Transverse colon (tissue), 4 donors: ENCODE measurements at regions not wholly inside any gene's neighbourhood (a gene's known extent, or its start where the extent isn't known, plus 50 kb on each side); places are given as distances from the start of the nearest gene placed in this dataset.
A peak's percentile ranks its signal among the peaks of the same experiment; 100 is the strongest.

Experiments used
- DNase-seq: peaks from one replicate; pipeline ENCODE4 v3.0.0-alpha.2; 2019
- H3K27ac ChIP-seq, 4 donors: fragments of 200-600 bp; sonication (generic); 2 replicates each; pipeline ENCODE4 v1.5.1; 2016 to 2018; ENCODE audit warnings: inconsistent platforms in 4 of 4
- H3K27me3 ChIP-seq: fragments of 200-600 bp; sonication (generic); 2 replicates; pipeline ENCODE4 v1.5.1; 2017; ENCODE audit warnings: inconsistent platforms
- H3K36me3 ChIP-seq, 4 donors: fragments of 200-600 bp; sonication (generic); 2 replicates each; pipeline ENCODE4 v1.5.1; 2017 to 2019; ENCODE audit warnings: inconsistent platforms in 4 of 4
- H3K4me1 ChIP-seq, 4 donors: fragments of 200-600 bp; sonication (generic); 2 replicates each; pipeline ENCODE4 v1.5.1; 2017 to 2020; ENCODE audit warnings: inconsistent platforms in 4 of 4
- H3K4me3 ChIP-seq, 4 donors: fragments of 200-600 bp; sonication (generic); 1 replicate in 1 of 4; 2 replicates in 3 of 4; pipeline versions ENCODE4 v1.5.1 to v1.6.1; 2017 to 2019; ENCODE audit warnings: inconsistent platforms in 4 of 4
- H3K9me3 ChIP-seq, 2 donors: fragments of 200-600 bp; sonication (generic); 2 replicates each; pipeline ENCODE4 v1.5.1; 2017 to 2019; ENCODE audit warnings: inconsistent platforms in 2 of 2
- EP300 ChIP-seq: sonication (generic); formaldehyde crosslinking; IDR thresholded peaks from one replicate; pipeline ENCODE4 v1.6.1; 2017; ENCODE audit warnings: antibody characterized with exemption, low read depth
- POLR2A ChIP-seq: fragments of 450-650 bp; IDR thresholded peaks from one replicate; pipeline ENCODE4 v1.6.1; 2016; ENCODE audit warnings: antibody characterized with exemption, mild to moderate bottlenecking, moderate library complexity
- POLR2AphosphoS5 ChIP-seq, 3 donors: sonication (generic); formaldehyde crosslinking; IDR thresholded peaks; one replicate each; pipeline ENCODE4 v1.6.1; 2016; ENCODE audit warnings: antibody characterized with exemption in 3 of 3
- WGBS, 2 donors: methylation state at CpG; one replicate each; pipeline ENCODE4 v1.1.5; 2018; ENCODE audit warnings: low coverage in 1 of 2; 5-methylcytosine and 5-hydroxymethylcytosine counted together
- in situ Hi-C, 4 donors: fragments of 200-750 bp; cut with MboI; loops; one replicate each; pipeline versions ENCODE4 v1.15.0 to v1.15.1; 2017; ENCODE audit warnings: low sequenced_read_pairs in 3 of 4, low pct_ligation_motif_present in 1 of 4, low pct_unique_long_range_greater_than_20kb in 1 of 4
- intact Hi-C: fragments of 100-400 bp; cut with DNase I; formaldehyde crosslinking; loops from one replicate; pipeline ENCODE4 v1.15.1; 2023; ENCODE audit warnings: low total_unique reads
- TF ChIP-seq, protein P1 (sequence below), 5 experiments: fragments of 200-600 bp in 3 of 5; fragments of 450-650 bp in 2 of 5; sonication (generic) in 3 of 5; IDR thresholded peaks; 1 replicate in 2 of 5; 2 replicates in 3 of 5; pipeline ENCODE4 v1.5.1; 2016 to 2017; ENCODE audit warnings: antibody characterized with exemption in 5 of 5, inconsistent platforms in 3 of 5, mild to moderate bottlenecking in 2 of 5, moderate library complexity in 1 of 5

DNA sequence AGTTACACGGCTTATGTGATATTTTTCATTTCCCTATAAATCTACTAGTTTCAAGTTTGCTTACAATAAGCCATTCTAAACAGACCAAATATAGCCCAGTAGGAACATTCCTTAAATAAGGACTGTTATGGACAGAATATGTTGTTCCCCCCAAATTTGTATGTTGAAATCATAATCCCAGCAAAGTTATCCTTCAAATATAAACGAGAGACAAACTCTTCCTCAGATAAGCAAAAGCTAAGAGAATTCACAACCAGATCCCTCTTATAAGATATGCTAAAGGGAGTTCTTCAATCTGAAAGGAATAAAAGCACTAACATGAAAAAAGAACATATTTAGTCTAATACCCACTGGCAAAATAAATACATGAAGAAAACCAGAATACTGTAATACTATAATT, 795.5 kb upstream of the GJE1 start:
- in situ Hi-C loops, result no loop called here
- no peaks in the 10 kb centered on the region for H3K9me3 ChIP-seq

DNA sequence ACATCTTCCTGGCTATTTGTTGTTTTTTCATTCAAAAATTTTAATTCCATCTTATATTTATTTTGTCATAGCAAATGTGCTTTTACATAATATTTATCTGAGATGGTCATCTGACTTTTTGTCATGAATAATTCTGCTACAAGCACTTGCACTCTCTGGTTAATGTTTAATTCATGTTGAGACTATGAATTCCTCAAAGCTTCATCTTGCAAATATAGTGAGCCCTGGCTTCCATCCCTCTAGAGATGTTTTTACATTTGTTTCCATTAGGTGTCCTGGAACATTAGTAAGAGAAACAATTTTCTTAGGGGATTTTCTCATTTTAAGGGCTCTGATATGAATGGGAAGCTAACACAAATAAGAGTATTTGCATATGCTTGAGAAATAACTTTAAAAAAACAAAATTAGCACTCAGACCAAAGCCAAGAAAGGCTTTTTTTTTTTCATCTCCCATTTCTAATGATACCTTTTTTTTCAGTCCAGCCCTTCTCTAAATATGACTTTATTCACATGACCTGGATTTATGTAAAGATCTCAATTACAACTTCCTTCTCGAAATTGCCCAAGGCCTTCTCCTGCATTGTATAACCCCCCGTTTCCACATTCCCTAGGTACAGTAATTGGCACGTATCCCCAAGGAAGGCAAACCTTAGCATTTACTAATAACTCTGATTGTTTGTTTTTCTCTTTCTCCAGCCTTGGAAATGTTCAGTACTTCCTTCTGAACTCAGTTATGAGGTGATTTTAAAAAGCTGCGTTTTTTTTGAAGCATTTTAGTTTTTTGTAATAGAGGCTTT, 797.0 kb upstream of the GJE1 start:
- 58 to 60% methylated on average over 4 of the region's 4 CpGs for WGBS, 2 donors
- DNase-seq, result no peak
- Histone ChIP-seq H3K4me3 (no peak overlapping the region), H3K36me3 (no peaks in the 10 kb centered on the region), H3K27ac (no peak overlapping the region), H3K9me3 (no peaks in the 10 kb centered on the region), H3K27me3 (no peaks in the 10 kb centered on the region), H3K4me1 (no peaks in the 10 kb centered on the region)
- in situ Hi-C loops (no loop called here), intact Hi-C loops (no loop called here)
- TF ChIP-seq POLR2A, result no peak
- no peak for TF ChIP-seq POLR2AphosphoS5 (IDR thresholded peaks at IDR 0.05)

More for the DNA sequence above, 795.5 kb upstream of the GJE1 start:
- H3K36me3 ChIP-seq, result no peaks in the 10 kb centered on the region
- no peak overlapping the region for H3K4me3 ChIP-seq
- DNase-seq, result no peak
- TF ChIP-seq POLR2A (no peak), EP300 (no peak)
- H3K27me3 ChIP-seq, result no peaks in the 10 kb centered on the region
- no peak overlapping the region for H3K27ac ChIP-seq
- WGBS, 2 donors, result 56 to 58% methylated on average over 2 of the region's 2 CpGs
- no peaks in the 10 kb centered on the region for H3K4me1 ChIP-seq
- intact Hi-C loops, result no loop called here

DNA sequence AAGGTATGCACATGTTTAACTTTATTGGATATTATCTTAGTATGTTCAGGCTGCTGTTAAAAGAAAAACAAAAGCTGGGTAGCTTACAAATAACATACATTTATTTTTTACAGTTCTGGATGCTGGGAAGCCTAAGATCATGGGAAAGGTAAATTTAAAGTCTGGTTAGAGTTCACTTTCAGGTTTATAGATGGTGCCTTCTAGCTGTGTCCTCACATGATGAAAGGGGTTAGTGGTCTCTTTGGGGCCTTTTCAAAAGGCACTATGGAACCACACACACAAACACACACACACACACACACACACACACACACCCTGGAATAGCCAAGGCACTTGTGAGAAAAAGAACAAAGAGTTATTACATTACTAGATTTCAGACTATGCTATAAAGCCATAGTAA, 805.8 kb upstream of the GJE1 start:
- Histone ChIP-seq H3K4me1 (no peaks in the 10 kb centered on the region), H3K4me3 (peak overlapping the region in 1 of 4 donors; percentile 1), H3K27me3 (no peaks in the 10 kb centered on the region), H3K36me3 (no peaks in the 10 kb centered on the region), H3K27ac (no peak overlapping the region), H3K9me3 (no peaks in the 10 kb centered on the region)
- no peak for DNase-seq
- intact Hi-C loops, result no loop called here
- no peak for TF ChIP-seq POLR2A
- TF ChIP-seq, protein P1, sequence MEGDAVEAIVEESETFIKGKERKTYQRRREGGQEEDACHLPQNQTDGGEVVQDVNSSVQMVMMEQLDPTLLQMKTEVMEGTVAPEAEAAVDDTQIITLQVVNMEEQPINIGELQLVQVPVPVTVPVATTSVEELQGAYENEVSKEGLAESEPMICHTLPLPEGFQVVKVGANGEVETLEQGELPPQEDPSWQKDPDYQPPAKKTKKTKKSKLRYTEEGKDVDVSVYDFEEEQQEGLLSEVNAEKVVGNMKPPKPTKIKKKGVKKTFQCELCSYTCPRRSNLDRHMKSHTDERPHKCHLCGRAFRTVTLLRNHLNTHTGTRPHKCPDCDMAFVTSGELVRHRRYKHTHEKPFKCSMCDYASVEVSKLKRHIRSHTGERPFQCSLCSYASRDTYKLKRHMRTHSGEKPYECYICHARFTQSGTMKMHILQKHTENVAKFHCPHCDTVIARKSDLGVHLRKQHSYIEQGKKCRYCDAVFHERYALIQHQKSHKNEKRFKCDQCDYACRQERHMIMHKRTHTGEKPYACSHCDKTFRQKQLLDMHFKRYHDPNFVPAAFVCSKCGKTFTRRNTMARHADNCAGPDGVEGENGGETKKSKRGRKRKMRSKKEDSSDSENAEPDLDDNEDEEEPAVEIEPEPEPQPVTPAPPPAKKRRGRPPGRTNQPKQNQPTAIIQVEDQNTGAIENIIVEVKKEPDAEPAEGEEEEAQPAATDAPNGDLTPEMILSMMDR (IDR thresholded peaks at IDR 0.05), result no peak
- no peak for TF ChIP-seq POLR2AphosphoS5 (IDR thresholded peaks at IDR 0.05)
- no peak for TF ChIP-seq EP300
- in situ Hi-C loops, result no loop called here

DNA sequence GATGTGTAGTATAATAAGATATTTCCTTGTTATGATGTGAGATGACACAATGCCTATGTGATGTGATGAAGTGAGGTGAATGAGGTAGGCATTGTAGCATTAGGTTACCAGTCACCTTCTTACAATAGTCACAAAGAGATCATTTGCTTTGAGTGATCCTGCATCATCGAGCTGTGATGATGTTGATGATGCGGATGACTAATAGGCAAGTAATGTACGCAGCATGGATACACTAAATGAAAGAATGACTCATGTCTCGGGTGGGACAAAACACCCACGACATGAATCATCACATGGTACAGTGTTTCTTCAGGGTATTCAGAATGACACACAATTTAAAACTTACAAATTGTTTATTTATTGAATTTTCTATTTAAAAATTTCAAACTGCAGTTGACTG, 806.3 kb upstream of the GJE1 start:
- no peaks in the 10 kb centered on the region for H3K36me3 ChIP-seq
- no peaks in the 10 kb centered on the region for H3K4me1 ChIP-seq
- in situ Hi-C loops (no loop called here), intact Hi-C loops (no loop called here)
- no peaks in the 10 kb centered on the region for H3K27me3 ChIP-seq
- no peak overlapping the region for H3K27ac ChIP-seq
- WGBS, 2 donors, result 48 to 58% methylated on average over 5 of the region's 5 CpGs
- no peak for DNase-seq
- H3K9me3 ChIP-seq, result no peaks in the 10 kb centered on the region
- peak in 1 of 3 donors; percentile 19 for TF ChIP-seq POLR2AphosphoS5 (IDR thresholded peaks at IDR 0.05)
- no peak for TF ChIP-seq POLR2A
- no peak for TF ChIP-seq EP300
- TF ChIP-seq, protein P1 (IDR thresholded peaks at IDR 0.05), result no peak
- H3K4me3 ChIP-seq, result peak overlapping the region in 1 of 4 donors; percentile 1

DNA sequence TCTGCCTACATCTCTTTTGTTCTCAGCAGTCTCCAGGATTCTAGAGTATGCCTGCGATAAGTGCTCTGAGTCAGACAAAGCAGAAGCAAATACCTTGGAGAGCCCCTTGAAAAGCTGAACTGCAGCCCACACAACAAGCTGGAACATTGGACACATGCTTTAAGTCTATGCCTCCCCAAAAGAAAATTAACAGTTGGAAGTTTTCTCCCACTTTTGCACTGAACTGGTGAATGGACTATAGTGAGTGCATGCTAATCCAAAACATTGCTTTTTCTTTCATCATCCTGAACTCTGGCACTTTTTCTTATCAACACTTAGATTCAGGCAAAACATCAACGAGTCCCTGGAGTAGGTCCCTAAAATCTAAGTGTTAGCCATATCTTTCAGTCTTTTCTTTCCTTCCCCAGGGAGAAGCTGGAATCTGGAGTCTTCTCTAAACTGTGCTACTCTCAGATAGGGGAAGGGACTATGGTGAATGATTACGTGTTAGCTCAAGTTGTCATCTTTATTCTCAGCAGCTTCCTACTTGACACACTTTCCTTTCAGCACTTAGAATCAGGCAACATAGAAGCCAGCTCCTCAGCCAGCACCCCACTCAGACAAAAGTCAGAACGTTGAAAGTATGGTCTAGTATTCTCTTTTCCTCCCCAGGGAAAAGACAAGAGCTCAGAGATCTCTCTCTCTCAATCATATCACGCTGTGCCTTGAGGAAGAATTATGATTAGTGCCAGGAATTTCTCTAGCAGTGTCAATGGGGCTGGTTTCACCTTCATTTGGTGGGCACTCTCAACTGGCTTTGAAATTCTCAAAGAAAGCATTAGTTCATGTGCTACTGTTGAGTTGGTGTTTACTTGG, 811.0 kb upstream of the GJE1 start:
- DNase-seq, result no peak
- 61 to 69% methylated on average over 5 of the region's 5 CpGs for WGBS, 2 donors
- Histone ChIP-seq H3K4me1 (no peaks in the 10 kb centered on the region), H3K36me3 (no peaks in the 10 kb centered on the region), H3K27me3 (no peaks in the 10 kb centered on the region), H3K9me3 (no peaks in the 10 kb centered on the region), H3K4me3 (no peak overlapping the region), H3K27ac (no peak overlapping the region)
- no peak for TF ChIP-seq POLR2AphosphoS5 (IDR thresholded peaks at IDR 0.05)
- TF ChIP-seq POLR2A, result no peak
- no peak for TF ChIP-seq EP300
- TF ChIP-seq, protein P1 (IDR thresholded peaks at IDR 0.05), result no peak
- in situ Hi-C loops (no loop called here), intact Hi-C loops (no loop called here)
